22Rv1 (cell line): ENCODE measurements at regions not wholly inside any gene's neighbourhood (a gene's known extent, or its start where the extent isn't known, plus 50 kb on each side); places are given as distances from the start of the nearest gene placed in this dataset.

ENCODE experiments used
- CTCF ChIP-seq: fragments of 450-650 bp; IDR thresholded peaks from 2 replicates; pipeline ENCODE4 v1.5.1; 2017; ENCODE audit warnings: mild to moderate bottlenecking
- ZFX ChIP-seq: fragments of 450-650 bp; IDR thresholded peaks from 2 replicates; pipeline ENCODE4 v1.6.1; 2017; ENCODE audit warnings: antibody characterized with exemption, borderline replicate concordance

DNA sequence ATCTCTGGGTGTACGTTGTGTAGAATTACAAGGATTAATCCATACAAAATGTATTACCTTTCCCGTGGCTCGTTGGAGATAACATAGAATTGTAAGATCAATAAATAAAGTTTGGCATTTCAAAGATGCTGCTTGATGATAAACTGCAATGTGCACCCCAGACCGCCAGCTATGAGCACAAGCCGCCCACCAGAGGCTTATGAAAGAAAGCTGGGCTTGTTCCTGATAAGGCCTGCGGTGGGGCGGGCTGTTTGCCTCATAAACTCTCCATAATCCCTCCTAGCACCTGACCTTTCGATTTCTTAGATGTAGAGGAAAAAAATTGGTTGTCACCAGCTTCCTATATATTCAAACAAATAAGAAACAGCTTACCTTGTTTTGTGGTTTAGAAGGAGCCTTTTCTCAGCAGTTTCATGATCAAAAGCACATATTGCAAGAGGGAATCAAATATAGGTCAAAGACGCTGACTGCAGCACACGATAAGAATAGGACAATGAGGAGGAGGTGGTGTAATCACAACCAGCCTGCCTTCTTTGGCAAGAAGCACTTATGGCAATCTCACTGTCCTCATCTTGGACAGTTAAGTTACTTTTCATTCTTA is 293.6 kb downstream of the RMST start:
- TF ChIP-seq CTCF = no peak
- TF ChIP-seq ZFX = no peak
